GM13977 (cell line): ENCODE measurements at regions not wholly inside any gene's neighbourhood (a gene's known extent, or its start where the extent isn't known, plus 50 kb on each side); places are given as distances from the start of the nearest gene placed in this dataset.

Experiments
- DNase-seq: peaks from one replicate; pipeline ENCODE4 v3.0.0; 2012; ENCODE audit warnings: low spot score
- in situ Hi-C: fragments of 300-500 bp; cut with MboI; formaldehyde crosslinking; loops from one replicate; pipeline ENCODE4 v1.12.0; 2022; ENCODE audit warnings: low sequenced_read_pairs, low pct_unique_long_range_greater_than_20kb, mixed read lengths, inconsistent platforms; ENCODE audit not compliant: unreplicated experiment
- TF ChIP-seq, protein P1 (sequence below): IDR thresholded peaks from 2 replicates; pipeline ENCODE4 v1.5.1; 2012; ENCODE audit warnings: mild to moderate bottlenecking, control low read depth; ENCODE audit not compliant: insufficient read depth; ENCODE audit errors: extremely low read depth, missing control alignments

DNA sequence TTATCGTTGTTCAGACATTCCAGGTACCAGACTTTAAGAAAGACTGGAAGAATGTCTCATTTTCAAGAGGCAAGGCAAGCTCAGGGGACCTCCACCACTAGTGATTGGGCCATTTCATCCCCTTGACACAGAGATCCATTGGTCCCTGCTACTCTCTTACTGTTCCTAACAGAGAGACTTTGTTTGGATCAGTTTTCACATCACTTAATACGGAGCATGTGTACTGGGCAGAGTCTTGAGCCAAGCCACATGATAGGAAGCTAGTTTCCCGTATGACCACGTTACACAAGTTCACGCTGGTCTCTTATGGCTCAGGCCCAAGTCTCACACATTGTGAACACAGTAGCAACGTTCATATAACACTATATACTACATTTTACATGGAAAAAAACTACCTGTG is 269.9 kb downstream of the BAMBI start:
- no peak for DNase-seq
- in situ Hi-C loops: no loop called here
- TF ChIP-seq, protein P1, sequence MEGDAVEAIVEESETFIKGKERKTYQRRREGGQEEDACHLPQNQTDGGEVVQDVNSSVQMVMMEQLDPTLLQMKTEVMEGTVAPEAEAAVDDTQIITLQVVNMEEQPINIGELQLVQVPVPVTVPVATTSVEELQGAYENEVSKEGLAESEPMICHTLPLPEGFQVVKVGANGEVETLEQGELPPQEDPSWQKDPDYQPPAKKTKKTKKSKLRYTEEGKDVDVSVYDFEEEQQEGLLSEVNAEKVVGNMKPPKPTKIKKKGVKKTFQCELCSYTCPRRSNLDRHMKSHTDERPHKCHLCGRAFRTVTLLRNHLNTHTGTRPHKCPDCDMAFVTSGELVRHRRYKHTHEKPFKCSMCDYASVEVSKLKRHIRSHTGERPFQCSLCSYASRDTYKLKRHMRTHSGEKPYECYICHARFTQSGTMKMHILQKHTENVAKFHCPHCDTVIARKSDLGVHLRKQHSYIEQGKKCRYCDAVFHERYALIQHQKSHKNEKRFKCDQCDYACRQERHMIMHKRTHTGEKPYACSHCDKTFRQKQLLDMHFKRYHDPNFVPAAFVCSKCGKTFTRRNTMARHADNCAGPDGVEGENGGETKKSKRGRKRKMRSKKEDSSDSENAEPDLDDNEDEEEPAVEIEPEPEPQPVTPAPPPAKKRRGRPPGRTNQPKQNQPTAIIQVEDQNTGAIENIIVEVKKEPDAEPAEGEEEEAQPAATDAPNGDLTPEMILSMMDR: no peak

DNA sequence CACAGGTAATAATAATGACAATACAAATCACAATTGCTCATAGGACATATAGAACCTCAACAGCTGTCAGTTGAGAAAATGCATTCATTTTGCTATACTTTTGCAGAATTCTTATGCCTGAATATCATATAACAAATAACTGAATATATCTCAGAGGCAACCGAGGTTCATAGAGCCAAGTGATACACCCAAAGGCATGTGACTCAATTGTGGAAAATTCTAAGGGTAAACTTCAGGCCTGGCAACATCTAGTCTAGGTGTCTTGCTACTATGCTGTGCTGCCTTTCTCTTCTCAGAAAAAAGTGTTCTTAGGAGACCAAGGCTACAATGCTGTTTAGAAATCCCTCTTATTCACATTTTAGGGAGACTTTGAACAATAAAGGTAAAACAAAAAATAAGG is 270.7 kb downstream of the BAMBI start:
- DNase-seq: no peak
- TF ChIP-seq, protein P1: no peak
- in situ Hi-C loops: no loop called here

DNA sequence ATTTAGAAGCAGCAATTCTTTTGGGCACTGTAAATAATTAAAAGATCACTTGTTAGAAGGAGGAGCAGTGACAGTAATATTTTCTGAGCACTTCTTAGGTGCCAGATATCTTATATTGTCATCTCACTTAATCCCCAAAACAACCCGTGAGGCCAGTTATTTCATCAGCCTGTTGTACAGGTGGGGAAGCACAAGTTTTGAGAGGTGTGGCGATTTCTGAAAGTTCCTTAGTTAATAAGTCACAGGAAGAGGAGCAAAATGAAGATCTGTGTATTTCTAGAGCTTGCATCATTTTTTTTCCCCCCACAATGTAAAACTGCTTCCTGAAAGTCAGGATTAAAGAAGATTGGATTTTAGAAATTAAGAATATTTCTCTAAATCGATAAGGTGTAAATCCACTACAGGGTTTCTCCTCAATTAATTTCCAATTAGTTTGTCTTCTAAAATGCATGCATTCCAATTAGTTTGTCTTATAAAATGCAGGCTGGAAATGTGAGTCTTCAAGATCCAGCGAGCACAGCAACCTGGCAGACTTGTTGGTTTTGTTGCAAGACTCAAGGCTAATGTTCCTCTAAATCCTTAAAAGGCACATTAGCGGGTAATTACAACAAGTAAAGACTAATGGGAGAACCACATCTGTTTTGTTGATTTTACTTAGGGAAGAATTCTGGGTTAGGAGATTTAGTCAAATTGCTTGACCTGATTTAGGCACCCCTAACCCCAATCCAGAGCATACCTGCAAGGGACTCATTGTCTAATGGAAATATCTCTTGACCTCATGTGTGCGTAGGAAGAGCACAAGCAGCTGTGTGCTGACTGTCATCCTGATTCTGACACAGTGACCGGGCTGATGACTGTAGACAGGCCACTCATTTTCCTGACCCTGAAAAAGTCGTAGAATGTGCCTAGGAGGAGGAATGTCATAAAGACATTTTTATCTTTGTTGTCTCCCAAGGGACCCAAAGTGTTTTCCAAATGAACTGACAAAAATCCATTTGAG is 272.0 kb downstream of the BAMBI start:
- TF ChIP-seq, protein P1: no peak
- no peak for DNase-seq
- in situ Hi-C loops: no loop called here

DNA sequence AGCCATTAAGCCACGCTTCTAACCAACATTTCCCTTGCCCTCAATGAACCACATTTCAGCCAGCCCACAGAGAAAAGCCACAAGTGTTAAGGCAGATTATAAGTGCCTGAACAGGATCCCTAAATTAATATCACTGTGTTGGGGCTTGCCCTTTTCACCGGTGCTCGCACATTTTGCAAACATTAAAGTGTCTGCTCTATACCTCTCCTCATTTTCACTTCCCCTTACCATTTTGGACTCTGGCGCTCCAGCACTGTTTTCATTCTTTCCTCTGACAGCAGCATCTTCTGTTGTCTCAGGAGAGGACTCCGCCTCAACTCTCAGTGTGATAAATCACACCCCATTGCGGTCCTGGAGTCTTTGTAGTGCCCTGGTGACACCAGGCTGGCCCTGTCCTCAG is 274.2 kb downstream of the BAMBI start:
- in situ Hi-C loops: no loop called here
- DNase-seq: no peak
- TF ChIP-seq, protein P1: no peak

DNA sequence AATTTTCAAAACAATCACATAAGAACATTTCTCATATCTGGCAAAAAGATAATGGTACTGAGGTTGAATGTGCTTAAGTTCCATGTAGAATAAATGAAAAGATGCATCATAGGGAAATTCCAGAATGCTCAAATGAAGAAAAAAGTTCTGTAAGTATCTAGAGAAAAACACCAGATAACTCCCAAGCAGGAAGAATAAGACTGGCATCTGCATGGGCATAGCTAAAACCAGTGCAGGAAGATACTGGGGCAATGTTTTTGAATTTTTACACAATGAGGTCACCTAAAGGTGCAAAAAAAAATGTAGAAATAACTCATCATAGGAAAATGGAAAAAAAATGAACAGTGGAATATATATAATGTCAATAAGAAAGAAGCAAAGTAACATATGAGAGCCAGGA is 275.2 kb downstream of the BAMBI start:
- TF ChIP-seq, protein P1: no peak
- in situ Hi-C loops: no loop called here
- no peak for DNase-seq

DNA sequence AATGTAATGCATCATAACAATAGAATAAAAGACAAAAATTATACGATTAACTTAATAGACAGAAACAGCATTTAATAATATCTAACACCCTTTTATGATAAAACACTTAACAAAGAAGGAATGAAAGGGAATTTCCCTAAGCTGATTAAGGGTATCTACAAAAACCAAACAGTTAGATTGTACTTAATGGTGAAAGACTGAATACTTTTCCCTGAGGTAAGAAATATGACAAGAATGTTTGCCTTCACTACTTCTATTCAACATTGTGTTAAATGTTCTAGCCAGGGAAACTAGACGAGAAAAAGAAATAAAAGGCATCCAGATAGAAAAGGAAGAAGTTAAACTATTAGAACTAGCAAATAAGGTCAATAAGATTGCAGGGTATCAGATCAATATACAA is 276.9 kb downstream of the BAMBI start:
- TF ChIP-seq, protein P1: no peak
- in situ Hi-C loops: no loop called here
- DNase-seq: no peak
